ENCODE measurements at regions not wholly inside any gene's neighbourhood (a gene's known extent, or its start where the extent isn't known, plus 50 kb on each side); places are given as distances from the start of the nearest gene placed in this dataset.

GRCh38 chr9:11894136-11894535, 799.0 kb upstream of the TYRP1 start:
- Histone ChIP-seq H3K27ac (no peak overlapping the region), H3K27me3 (no peaks in the 10 kb centered on the region), H3K4me1 (no peaks in the 10 kb centered on the region), H3K36me3 (replicated peaks in 1 of 2; ENCODE audit: insufficient read depth in 1 of 2, low read depth in 2 of 2) (no peaks in the 10 kb centered on the region), H3K4me3 (no peak overlapping the region), H3K9me3 (no peaks in the 10 kb centered on the region)
- WGBS, 2 donors: 45 to 57% methylated on average over 1 of the region's 1 CpG
- intact Hi-C loops (cut with DNase I): no loop called here
- TF ChIP-seq, protein P1, sequence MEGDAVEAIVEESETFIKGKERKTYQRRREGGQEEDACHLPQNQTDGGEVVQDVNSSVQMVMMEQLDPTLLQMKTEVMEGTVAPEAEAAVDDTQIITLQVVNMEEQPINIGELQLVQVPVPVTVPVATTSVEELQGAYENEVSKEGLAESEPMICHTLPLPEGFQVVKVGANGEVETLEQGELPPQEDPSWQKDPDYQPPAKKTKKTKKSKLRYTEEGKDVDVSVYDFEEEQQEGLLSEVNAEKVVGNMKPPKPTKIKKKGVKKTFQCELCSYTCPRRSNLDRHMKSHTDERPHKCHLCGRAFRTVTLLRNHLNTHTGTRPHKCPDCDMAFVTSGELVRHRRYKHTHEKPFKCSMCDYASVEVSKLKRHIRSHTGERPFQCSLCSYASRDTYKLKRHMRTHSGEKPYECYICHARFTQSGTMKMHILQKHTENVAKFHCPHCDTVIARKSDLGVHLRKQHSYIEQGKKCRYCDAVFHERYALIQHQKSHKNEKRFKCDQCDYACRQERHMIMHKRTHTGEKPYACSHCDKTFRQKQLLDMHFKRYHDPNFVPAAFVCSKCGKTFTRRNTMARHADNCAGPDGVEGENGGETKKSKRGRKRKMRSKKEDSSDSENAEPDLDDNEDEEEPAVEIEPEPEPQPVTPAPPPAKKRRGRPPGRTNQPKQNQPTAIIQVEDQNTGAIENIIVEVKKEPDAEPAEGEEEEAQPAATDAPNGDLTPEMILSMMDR (IDR thresholded peaks at IDR 0.05): no peak
- TF ChIP-seq POLR2A (IDR thresholded peaks at IDR 0.05): no peak
- DNase-seq (no peak), ATAC-seq (no peak)

- Histone ChIP-seq H3K27me3 (no peaks in the 10 kb centered on the region), H3K27ac (no peak overlapping the region), H3K36me3 (replicated peaks in 1 of 2; ENCODE audit: insufficient read depth in 1 of 2, low read depth in 2 of 2) (no peaks in the 10 kb centered on the region), H3K9me3 (no peaks in the 10 kb centered on the region), H3K4me3 (no peak overlapping the region), H3K4me1 (no peaks in the 10 kb centered on the region)
- WGBS, 2 donors: 20 to 32% methylated on average over 1 of the region's 1 CpG
- DNase-seq: no peak
- intact Hi-C loops (cut with DNase I): no loop called here
- TF ChIP-seq, protein P1 (IDR thresholded peaks at IDR 0.05): no peak
- no peak for TF ChIP-seq POLR2A (IDR thresholded peaks at IDR 0.05)
- no peak for ATAC-seq
These were observed 790.6 kb upstream of the TYRP1 start for GRCh38 chr9:11902610-11903009.

DNA sequence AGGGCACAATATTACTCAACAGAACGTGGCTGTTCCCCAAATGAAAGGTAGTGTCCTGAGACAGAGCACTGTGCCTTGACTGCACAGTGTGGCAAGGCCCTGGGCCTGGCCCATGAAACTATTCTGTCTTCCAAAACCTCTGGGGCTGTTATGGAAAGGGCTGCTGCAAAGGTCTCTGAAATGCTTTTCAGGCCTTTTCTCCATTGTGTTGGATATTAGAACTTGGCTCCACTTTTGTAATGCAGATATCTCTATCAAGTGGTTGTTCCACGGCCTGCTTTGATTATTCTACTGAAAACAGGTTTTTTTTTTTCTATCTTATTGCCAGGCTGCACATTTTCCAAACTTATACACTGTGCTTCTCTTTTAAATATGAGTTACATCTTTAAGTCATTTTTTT, 777.5 kb upstream of the TYRP1 start:
- Histone ChIP-seq H3K36me3 (replicated peaks in 1 of 2; ENCODE audit: insufficient read depth in 1 of 2, low read depth in 2 of 2) (no peaks in the 10 kb centered on the region), H3K4me1 (no peaks in the 10 kb centered on the region), H3K4me3 (no peak overlapping the region), H3K9me3 (no peaks in the 10 kb centered on the region), H3K27ac (no peak overlapping the region), H3K27me3 (no peaks in the 10 kb centered on the region)
- ATAC-seq (no peak), DNase-seq (no peak)
- TF ChIP-seq, protein P1 (IDR thresholded peaks at IDR 0.05): no peak
- no peak for TF ChIP-seq POLR2A (IDR thresholded peaks at IDR 0.05)
- intact Hi-C loops (cut with DNase I): no loop called here
- WGBS, 2 donors: 31% methylated on average over 2 of the region's 2 CpGs

GRCh38 chr9:11928871-11929321, 764.3 kb upstream of the TYRP1 start:
- no peak for TF ChIP-seq POLR2A (IDR thresholded peaks at IDR 0.05)
- TF ChIP-seq, protein P1 (IDR thresholded peaks at IDR 0.05): no peak
- Histone ChIP-seq H3K4me3 (no peak overlapping the region), H3K4me1 (no peaks in the 10 kb centered on the region), H3K27me3 (no peaks in the 10 kb centered on the region), H3K36me3 (replicated peaks in 1 of 2; ENCODE audit: insufficient read depth in 1 of 2, low read depth in 2 of 2) (no peaks in the 10 kb centered on the region), H3K27ac (no peak overlapping the region), H3K9me3 (no peaks in the 10 kb centered on the region)
- ATAC-seq (no peak), DNase-seq (no peak)
- WGBS, 2 donors: 79 to 93% methylated on average over 11 to 17 of the region's 17 CpGs
- intact Hi-C loops (cut with DNase I): no loop called here

- no peaks in the 10 kb centered on the region for H3K27me3 ChIP-seq
- no peaks in the 10 kb centered on the region for H3K36me3 ChIP-seq (replicated peaks in 1 of 2; ENCODE audit: insufficient read depth in 1 of 2, low read depth in 2 of 2)
- intact Hi-C loops (cut with DNase I): no loop called here
- no peak for DNase-seq
- 75 to 77% methylated on average over 3 of the region's 3 CpGs for WGBS, 2 donors
- H3K4me3 ChIP-seq: no peak overlapping the region
- no peak for ATAC-seq
- H3K4me1 ChIP-seq: no peaks in the 10 kb centered on the region
- no peak overlapping the region for H3K27ac ChIP-seq
- no peaks in the 10 kb centered on the region for H3K9me3 ChIP-seq
- TF ChIP-seq POLR2A (IDR thresholded peaks at IDR 0.05): no peak
- TF ChIP-seq, protein P1 (IDR thresholded peaks at IDR 0.05): no peak
These were observed 762.1 kb upstream of the TYRP1 start for GRCh38 chr9:11931109-11931508.

All from body of pancreas (tissue), 4 donors.